Suprapubic skin (tissue), 4 donors: ENCODE measurements at regions not wholly inside any gene's neighbourhood (a gene's known extent, or its start where the extent isn't known, plus 50 kb on each side); places are given as distances from the start of the nearest gene placed in this dataset.

ENCODE experiments used
- DNase-seq, 2 donors: peaks; one replicate each; pipeline ENCODE4 v3.0.0-alpha.2; 2019; ENCODE audit warnings: low spot score in 2 of 2
- H3K27ac ChIP-seq: fragments of 200-600 bp; sonication (generic); one replicate; pipeline ENCODE4 v1.5.1; 2019
- H3K27me3 ChIP-seq: fragments of 200-600 bp; sonication (generic); one replicate; pipeline ENCODE4 v1.5.1; 2019
- H3K36me3 ChIP-seq: fragments of 200-600 bp; sonication (generic); one replicate; pipeline ENCODE4 v1.5.1; 2019
- H3K4me1 ChIP-seq: fragments of 200-600 bp; sonication (generic); one replicate; pipeline ENCODE4 v1.5.1; 2019
- H3K4me3 ChIP-seq: fragments of 200-600 bp; sonication (generic); one replicate; pipeline ENCODE4 v1.5.1; 2019; ENCODE audit warnings: mild to moderate bottlenecking
- H3K9me3 ChIP-seq: fragments of 200-600 bp; sonication (generic); one replicate; pipeline ENCODE4 v1.5.1; 2019
- CTCF ChIP-seq, 2 donors: fragments of 200-600 bp in 1 of 2; fragments of 450-650 bp in 1 of 2; sonication (generic) in 1 of 2; IDR thresholded peaks; one replicate each; pipeline ENCODE4 v1.5.1; 2016 to 2019; ENCODE audit warnings: antibody characterized with exemption in 2 of 2, mild to moderate bottlenecking in 1 of 2, moderate library complexity in 1 of 2
- EP300 ChIP-seq: sonication (generic); formaldehyde crosslinking; IDR thresholded peaks from one replicate; pipeline ENCODE4 v1.6.1; 2017; ENCODE audit warnings: antibody characterized with exemption
- POLR2A ChIP-seq, 2 donors: fragments of 450-650 bp; IDR thresholded peaks; one replicate each; pipeline ENCODE4 v1.6.1; 2017; ENCODE audit warnings: antibody characterized with exemption in 2 of 2, mild to moderate bottlenecking in 2 of 2, moderate library complexity in 2 of 2
- POLR2AphosphoS5 ChIP-seq, 3 donors: sonication (generic); formaldehyde crosslinking; IDR thresholded peaks; one replicate each; pipeline ENCODE4 v1.6.1; 2017; ENCODE audit warnings: antibody characterized with exemption in 3 of 3
- WGBS: methylation state at CpG from one replicate; pipeline ENCODE4 v1.1.5; 2018; 5-methylcytosine and 5-hydroxymethylcytosine counted together

- Histone ChIP-seq H3K36me3 (no peaks in the 10 kb centered on the region), H3K27ac (no peak overlapping the region), H3K4me1 (peaks cover 2% of the 10 kb centered on the region), H3K4me3 (no peak overlapping the region), H3K9me3 (no peaks in the 10 kb centered on the region), H3K27me3 (no peaks in the 10 kb centered on the region)
- no peak for TF ChIP-seq CTCF (IDR thresholded peaks at IDR 0.05)
- 91% methylated on average over 8 of the region's 8 CpGs for WGBS
- no peak for DNase-seq
These were observed 84.8 kb downstream of the KLF4 start for GRCh38 chr9:107404736-107405135.

- Histone ChIP-seq H3K27ac (no peak overlapping the region), H3K9me3 (no peaks in the 10 kb centered on the region), H3K4me3 (no peak overlapping the region), H3K4me1 (peaks cover 4% of the 10 kb centered on the region), H3K27me3 (no peaks in the 10 kb centered on the region), H3K36me3 (no peaks in the 10 kb centered on the region)
- DNase-seq = no peak
- no peak for TF ChIP-seq POLR2AphosphoS5 (IDR thresholded peaks at IDR 0.05)
- TF ChIP-seq POLR2A (IDR thresholded peaks at IDR 0.05) = no peak
- TF ChIP-seq EP300 = no peak
- TF ChIP-seq CTCF (IDR thresholded peaks at IDR 0.05) = no peak
- WGBS = 50% methylated on average over 2 of the region's 2 CpGs
These were observed 85.4 kb downstream of the KLF4 start for GRCh38 chr9:107404161-107404560.

GRCh38 chr9:107397076-107398044, 92.2 kb downstream of the KLF4 start:
- DNase-seq = no peak
- Histone ChIP-seq H3K36me3 (no peaks in the 10 kb centered on the region), H3K4me1 (peaks cover 34% of the 10 kb centered on the region), H3K9me3 (no peaks in the 10 kb centered on the region), H3K27me3 (no peaks in the 10 kb centered on the region), H3K4me3 (no peak overlapping the region), H3K27ac (peak overlapping the region; percentile 72)
- peak in 1 of 3 donors; percentile 7 for TF ChIP-seq POLR2AphosphoS5 (IDR thresholded peaks at IDR 0.05)
- no peak for TF ChIP-seq EP300
- WGBS = 46% methylated on average over 12 of the region's 12 CpGs

- 72% methylated on average over 5 of the region's 5 CpGs for WGBS
- no peak overlapping the region for H3K27ac ChIP-seq
- H3K9me3 ChIP-seq = no peaks in the 10 kb centered on the region
- no peak for DNase-seq
- TF ChIP-seq POLR2A (IDR thresholded peaks at IDR 0.05) (no peak), POLR2AphosphoS5 (IDR thresholded peaks at IDR 0.05) (no peak), CTCF (IDR thresholded peaks at IDR 0.05) (no peak), EP300 (no peak)
- H3K4me1 ChIP-seq = peaks cover 55% of the 10 kb centered on the region
- H3K4me3 ChIP-seq = no peak overlapping the region
- H3K27me3 ChIP-seq = no peaks in the 10 kb centered on the region
- no peaks in the 10 kb centered on the region for H3K36me3 ChIP-seq
These were observed 95.3 kb downstream of the KLF4 start for GRCh38 chr9:107394264-107394663.

GRCh38 chr9:107390778-107391177, 98.8 kb downstream of the KLF4 start:
- DNase-seq = no peak
- no peak for TF ChIP-seq EP300
- Histone ChIP-seq H3K4me1 (peaks cover 61% of the 10 kb centered on the region), H3K36me3 (no peaks in the 10 kb centered on the region), H3K27me3 (no peaks in the 10 kb centered on the region), H3K4me3 (no peak overlapping the region), H3K9me3 (no peaks in the 10 kb centered on the region), H3K27ac (peak overlapping the region; percentile 88)
- 49% methylated on average over 4 of the region's 4 CpGs for WGBS

- Histone ChIP-seq H3K4me3 (no peak overlapping the region), H3K27me3 (no peaks in the 10 kb centered on the region), H3K36me3 (no peaks in the 10 kb centered on the region), H3K4me1 (peaks cover 63% of the 10 kb centered on the region), H3K27ac (peak overlapping the region; percentile 88), H3K9me3 (no peaks in the 10 kb centered on the region)
- no peak for DNase-seq
- TF ChIP-seq POLR2AphosphoS5 (IDR thresholded peaks at IDR 0.05) = no peak
- no peak for TF ChIP-seq POLR2A (IDR thresholded peaks at IDR 0.05)
- TF ChIP-seq CTCF (IDR thresholded peaks at IDR 0.05) = no peak
- no peak for TF ChIP-seq EP300
- WGBS = 52% methylated on average over 8 of the region's 8 CpGs
These were observed 99.3 kb downstream of the KLF4 start for GRCh38 chr9:107390279-107390678.
